GM23248 (cell line): ENCODE measurements at regions not wholly inside any gene's neighbourhood (a gene's known extent, or its start where the extent isn't known, plus 50 kb on each side); places are given as distances from the start of the nearest gene placed in this dataset.

Experiments
- EZH2 ChIP-seq: fragments of 200-600 bp; sonication (generic); IDR thresholded peaks from 2 replicates; pipeline ENCODE4 v1.6.1; 2018; ENCODE audit warnings: antibody characterized with exemption, mild to moderate bottlenecking; ENCODE audit not compliant: insufficient read depth, poor library complexity, severe bottlenecking
- EZH2phosphoT487 ChIP-seq: fragments of 200-600 bp; sonication (generic); IDR thresholded peaks from 2 replicates; pipeline ENCODE4 v1.6.1; 2018; ENCODE audit warnings: antibody characterized with exemption, moderate library complexity, mild to moderate bottlenecking, low read depth; ENCODE audit not compliant: insufficient read depth

DNA sequence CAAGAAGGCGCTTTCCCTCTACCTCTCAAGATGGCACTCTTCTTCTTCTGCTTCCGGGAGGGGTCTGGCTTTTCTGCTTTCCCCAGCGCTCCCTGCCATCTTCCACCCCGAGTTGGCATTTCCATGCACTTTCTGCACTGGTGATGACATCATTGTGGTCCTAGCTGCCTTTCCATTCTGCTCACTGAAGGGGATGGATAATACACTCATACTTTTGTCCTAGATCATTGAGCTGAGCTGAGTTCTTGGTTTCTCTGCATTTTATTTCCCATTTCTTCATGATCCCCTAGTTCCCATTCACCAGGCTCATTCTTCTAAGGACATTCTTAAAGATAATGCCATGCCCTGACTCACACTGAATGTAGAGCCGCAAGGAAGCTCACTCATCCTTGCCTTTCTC lies 96.7 kb downstream of the EDN1 start:
- TF ChIP-seq EZH2 (no peak), EZH2phosphoT487 (no peak)
